GM12878 (cell line): ENCODE measurements at regions not wholly inside any gene's neighbourhood (a gene's known extent, or its start where the extent isn't known, plus 50 kb on each side); places are given as distances from the start of the nearest gene placed in this dataset.

ENCODE experiments used
- ATAC-seq: fragments of 200-7000 bp; cut with Tn5 transposase; 3 replicates; pipeline ENCODE4 v1.9.1; 2020; ENCODE audit warnings: mild to moderate bottlenecking, moderate library complexity
- BruUV-seq: library from RNA; stranded (reverse); fragments of 400-500 nt; replicated peaks from 2 replicates; lab custom pipeline; 2021; lab: Mats Ljungman, UMichigan
- CTCF ChIA-PET: fragments of 300-600 bp; sonication (Branson Sonifier 250); formaldehyde crosslinking; extraction: SDS; loops from one replicate; lab custom pipeline; 2021; ENCODE audit warnings: inconsistent platforms; lab: Yijun Ruan, JAX
- POLR2A ChIA-PET: fragments of 350-600 bp; formaldehyde crosslinking; extraction: SDS; loops from one replicate; lab custom pipeline; 2021; ENCODE audit warnings: inconsistent platforms; lab: Charles Lee
- RAD21 ChIA-PET: fragments of 300-600 bp; sonication (Branson Sonifier 250); formaldehyde crosslinking; loops from one replicate; lab custom pipeline; 2023; ENCODE audit warnings: antibody characterized with exemption; ENCODE audit not compliant: unreplicated experiment; lab: Charles Lee
- SMC1A ChIA-PET: fragments of 300-600 bp; sonication (Branson Sonifier 250); formaldehyde crosslinking; loops from one replicate; lab custom pipeline; 2023; ENCODE audit not compliant: unreplicated experiment, uncharacterized antibody; lab: Charles Lee
- DNase-seq: peaks from one replicate; pipeline ENCODE4 v3.0.0-alpha.2; 2011; ENCODE audit warnings: low read depth, low spot score
- FAIRE-seq: peaks from 3 replicates; lab custom pipeline; 2011; peaks lifted over from hg19 to GRCh38; lab: Jason Lieb, UNC
- H2AFZ ChIP-seq: 2 replicates; pipeline ENCODE4 v1.6.0; 2011; ENCODE audit warnings: low read depth, low read length, control low read depth; ENCODE audit not compliant: control insufficient read depth
- H3K27ac ChIP-seq: 2 replicates; pipeline ENCODE4 v1.5.1; 2011; ENCODE audit warnings: control low read depth; ENCODE audit not compliant: control insufficient read depth, insufficient read depth
- H3K27me3 ChIP-seq, 2 experiments: replicated peaks in 1 of 2; 2 replicates each; pipeline versions ENCODE4 v1.6.0 to v1.6.1; 2011; ENCODE audit warnings: low read length in 1 of 2; ENCODE audit not compliant: control insufficient read depth in 2 of 2, insufficient read depth in 2 of 2
- H3K36me3 ChIP-seq, 2 experiments: 2 replicates each; pipeline ENCODE4 v1.5.1; 2011; ENCODE audit warnings: low read length in 1 of 2; ENCODE audit not compliant: control insufficient read depth in 2 of 2, insufficient read depth in 2 of 2
- H3K4me1 ChIP-seq: 2 replicates; pipeline ENCODE4 v1.6.1; 2011; ENCODE audit warnings: mild to moderate bottlenecking, low read length, moderate library complexity, mixed read lengths; ENCODE audit not compliant: control insufficient read depth, insufficient read depth
- H3K4me2 ChIP-seq: 2 replicates; pipeline ENCODE4 v1.6.0; 2011; ENCODE audit warnings: control low read depth; ENCODE audit not compliant: control insufficient read depth, insufficient read depth
- H3K4me3 ChIP-seq: fragments of 200-600 bp; sonication (generic); 2 replicates; pipeline ENCODE4 v1.5.1; 2016
- H3K79me2 ChIP-seq: 2 replicates; pipeline ENCODE4 v1.6.0; 2011; ENCODE audit warnings: low read length; ENCODE audit not compliant: control insufficient read depth, insufficient read depth
- H3K9ac ChIP-seq: 2 replicates; pipeline ENCODE4 v1.8.0; 2011; ENCODE audit warnings: low read length, control low read depth, mixed read lengths; ENCODE audit not compliant: control insufficient read depth, insufficient read depth
- H3K9me3 ChIP-seq: replicated peaks from 3 replicates; pipeline ENCODE4 v1.5.1; 2011; ENCODE audit warnings: mild to moderate bottlenecking, low read length; ENCODE audit not compliant: control insufficient read depth, insufficient read depth
- H4K20me1 ChIP-seq: 2 replicates; pipeline ENCODE4 v1.6.0; 2011; ENCODE audit not compliant: control insufficient read depth, insufficient read depth
- BCL3 ChIP-seq: IDR thresholded peaks from 2 replicates; pipeline ENCODE4 v1.6.1; 2011; ENCODE audit warnings: borderline replicate concordance, low read depth, mild to moderate bottlenecking, moderate library complexity, low read length; ENCODE audit not compliant: insufficient read depth, poor library complexity, severe bottlenecking
- CREB1 ChIP-seq: IDR thresholded peaks from 2 replicates; pipeline ENCODE4 v1.6.1; 2012; ENCODE audit warnings: low read depth, mild to moderate bottlenecking, inconsistent platforms
- POLR2AphosphoS2 ChIP-seq: IDR thresholded peaks from 2 replicates; pipeline ENCODE4 v1.6.1; 2011; ENCODE audit warnings: low read depth, mild to moderate bottlenecking, low read length, improper control_type of control experiment, moderate library complexity
- PRDM15 ChIP-seq: fragments of 450-650 bp; formaldehyde crosslinking; IDR thresholded peaks from 2 replicates; pipeline ENCODE4 v1.4.0; 2020; ENCODE audit warnings: mild to moderate bottlenecking, moderate library complexity
- SMARCA5 ChIP-seq: fragments of 450-650 bp; IDR thresholded peaks from 2 replicates; pipeline ENCODE4 v1.6.1; 2017; ENCODE audit warnings: mild to moderate bottlenecking
- TARDBP ChIP-seq: IDR thresholded peaks from 2 replicates; pipeline ENCODE4 v1.6.1; 2016; ENCODE audit warnings: borderline replicate concordance
- YBX1 ChIP-seq: fragments of 450-650 bp; IDR thresholded peaks from 2 replicates; pipeline ENCODE4 v1.6.1; 2016; ENCODE audit warnings: antibody characterized with exemption
- ZBTB40 ChIP-seq: fragments of 450-650 bp; IDR thresholded peaks from 2 replicates; pipeline ENCODE4 v1.6.1; 2016; ENCODE audit warnings: mild to moderate bottlenecking, moderate library complexity, borderline replicate concordance
- ZNF217 ChIP-seq: fragments of 450-650 bp; IDR thresholded peaks from 2 replicates; pipeline ENCODE4 v1.6.1; 2017; ENCODE audit warnings: antibody characterized with exemption, mild to moderate bottlenecking
- ZZZ3 ChIP-seq: IDR thresholded peaks from 2 replicates; pipeline ENCODE4 v1.6.1; 2011; ENCODE audit warnings: low read depth; ENCODE audit not compliant: control insufficient read depth, insufficient read length
- in situ Hi-C: fragments of 300-500 bp; cut with MboI; formaldehyde crosslinking; loops from 9 replicates; pipeline ENCODE4 v1.14.3; 2018; ENCODE audit warnings: mixed read lengths
- intact Hi-C: fragments of 100-400 bp; cut with micrococcal nuclease; formaldehyde crosslinking; loops from one replicate; pipeline ENCODE4 v1.14.2; 2022; ENCODE audit not compliant: unreplicated experiment

- TF ChIP-seq PRDM15 (no peak), POLR2AphosphoS2 (no peak), ZNF217 (no peak), CREB1 (no peak)
Observed at GRCh38 chr2:188129677-188130076, 162.0 kb upstream of the GULP1 start (continued).

GRCh38 chr2:188130317-188130716, 161.4 kb upstream of the GULP1 start:
- Histone ChIP-seq H3K4me2 (no peak overlapping the region), H3K4me1 (no peaks in the 10 kb centered on the region), H3K36me3 (no peaks in the 10 kb centered on the region), H3K79me2 (no peaks in the 10 kb centered on the region), H3K9me3 (no peaks in the 10 kb centered on the region), H3K27me3 (no peaks in the 10 kb centered on the region), H3K9ac (no peak overlapping the region), H2AFZ (no peak overlapping the region), H3K27ac (no peak overlapping the region), H3K4me3 (no peak overlapping the region), H4K20me1 (no peaks in the 10 kb centered on the region)
- ChIA-PET SMC1A (interaction anchor here (0.9 kb wide), 1 partner anchor 22 kb away, joined by 3 read pairs; no protein-coding TSS in a partner anchor), POLR2A (no interaction called here), RAD21 (no interaction called here), CTCF (no interaction called here)
- DNase-seq (no peak), FAIRE-seq (no peak), ATAC-seq (no peak)
- no peak for TF ChIP-seq TARDBP
- no peak for TF ChIP-seq YBX1
- no peak for TF ChIP-seq ZZZ3
- no peak for TF ChIP-seq BCL3
- TF ChIP-seq ZBTB40 = no peak
- no peak for TF ChIP-seq SMARCA5
- in situ Hi-C loops = no loop called here
- intact Hi-C loops = no loop called here
- BruUV-seq = no TSS peak
